Peyer's patch (tissue), 4 donors: ENCODE measurements at regions not wholly inside any gene's neighbourhood (a gene's known extent, or its start where the extent isn't known, plus 50 kb on each side); places are given as distances from the start of the nearest gene placed in this dataset.

Experiments
- POLR2A ChIP-seq, 2 donors: fragments of 450-650 bp; IDR thresholded peaks; one replicate each; pipeline ENCODE4 v1.5.1; 2017; ENCODE audit warnings: antibody characterized with exemption in 2 of 2, mild to moderate bottlenecking in 2 of 2, moderate library complexity in 2 of 2
- TF ChIP-seq, protein P1 (sequence below), 6 experiments: fragments of 450-650 bp in 4 of 6; fragments of 200-600 bp in 2 of 6; sonication (generic) in 1 of 6; IDR thresholded peaks; one replicate each; pipeline ENCODE4 v1.5.1; 2017 to 2019; ENCODE audit warnings: antibody characterized with exemption in 6 of 6, mild to moderate bottlenecking in 3 of 6, moderate library complexity in 1 of 6

DNA sequence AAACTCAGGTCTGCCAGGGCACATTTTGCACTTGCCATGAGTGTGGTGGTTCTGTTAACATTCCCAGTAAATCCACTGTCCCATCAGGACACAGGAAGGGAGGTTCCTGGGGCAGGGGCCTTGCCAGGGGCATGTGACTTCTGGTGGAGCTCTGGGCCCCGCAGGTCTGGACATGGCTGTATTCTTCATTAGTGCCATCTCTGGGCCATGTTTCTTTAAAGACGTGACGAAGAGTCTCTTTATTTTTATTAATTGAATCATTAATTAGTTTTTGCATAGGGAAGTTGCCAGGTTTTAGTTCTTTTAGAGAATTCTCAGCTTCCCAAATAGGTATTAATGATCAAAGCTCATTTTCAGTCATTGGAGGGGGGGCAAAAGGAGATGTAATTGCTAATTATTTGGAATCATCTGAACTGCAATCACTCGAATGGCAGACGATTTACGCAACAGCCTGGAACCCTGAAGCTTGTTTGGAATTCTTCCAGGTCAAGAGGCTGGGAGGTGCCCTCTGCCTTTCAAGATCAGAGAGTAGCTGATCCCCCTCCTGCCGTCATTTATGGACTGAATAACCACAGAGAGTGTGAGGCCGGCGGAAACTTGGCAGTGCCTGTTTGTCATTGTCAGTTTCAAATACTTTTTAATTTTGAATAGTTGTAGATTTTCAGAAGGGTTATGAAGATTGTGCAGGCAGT, 106.2 kb downstream of the RTP5 start:
- TF ChIP-seq, protein P1, sequence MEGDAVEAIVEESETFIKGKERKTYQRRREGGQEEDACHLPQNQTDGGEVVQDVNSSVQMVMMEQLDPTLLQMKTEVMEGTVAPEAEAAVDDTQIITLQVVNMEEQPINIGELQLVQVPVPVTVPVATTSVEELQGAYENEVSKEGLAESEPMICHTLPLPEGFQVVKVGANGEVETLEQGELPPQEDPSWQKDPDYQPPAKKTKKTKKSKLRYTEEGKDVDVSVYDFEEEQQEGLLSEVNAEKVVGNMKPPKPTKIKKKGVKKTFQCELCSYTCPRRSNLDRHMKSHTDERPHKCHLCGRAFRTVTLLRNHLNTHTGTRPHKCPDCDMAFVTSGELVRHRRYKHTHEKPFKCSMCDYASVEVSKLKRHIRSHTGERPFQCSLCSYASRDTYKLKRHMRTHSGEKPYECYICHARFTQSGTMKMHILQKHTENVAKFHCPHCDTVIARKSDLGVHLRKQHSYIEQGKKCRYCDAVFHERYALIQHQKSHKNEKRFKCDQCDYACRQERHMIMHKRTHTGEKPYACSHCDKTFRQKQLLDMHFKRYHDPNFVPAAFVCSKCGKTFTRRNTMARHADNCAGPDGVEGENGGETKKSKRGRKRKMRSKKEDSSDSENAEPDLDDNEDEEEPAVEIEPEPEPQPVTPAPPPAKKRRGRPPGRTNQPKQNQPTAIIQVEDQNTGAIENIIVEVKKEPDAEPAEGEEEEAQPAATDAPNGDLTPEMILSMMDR (IDR thresholded peaks at IDR 0.05): no peak
- TF ChIP-seq POLR2A (IDR thresholded peaks at IDR 0.05): no peak
